Suprapubic skin (tissue), 4 donors: ENCODE measurements at regions not wholly inside any gene's neighbourhood (a gene's known extent, or its start where the extent isn't known, plus 50 kb on each side); places are given as distances from the start of the nearest gene placed in this dataset.

Experiments used
- DNase-seq, 2 donors: peaks; one replicate each; pipeline ENCODE4 v3.0.0-alpha.2; 2019; ENCODE audit warnings: low spot score in 2 of 2
- H3K27ac ChIP-seq: fragments of 200-600 bp; sonication (generic); one replicate; pipeline ENCODE4 v1.5.1; 2019
- H3K27me3 ChIP-seq: fragments of 200-600 bp; sonication (generic); one replicate; pipeline ENCODE4 v1.5.1; 2019
- H3K36me3 ChIP-seq: fragments of 200-600 bp; sonication (generic); one replicate; pipeline ENCODE4 v1.5.1; 2019
- H3K4me1 ChIP-seq: fragments of 200-600 bp; sonication (generic); one replicate; pipeline ENCODE4 v1.5.1; 2019
- H3K4me3 ChIP-seq: fragments of 200-600 bp; sonication (generic); one replicate; pipeline ENCODE4 v1.5.1; 2019; ENCODE audit warnings: mild to moderate bottlenecking
- H3K9me3 ChIP-seq: fragments of 200-600 bp; sonication (generic); one replicate; pipeline ENCODE4 v1.5.1; 2019
- EP300 ChIP-seq: sonication (generic); formaldehyde crosslinking; IDR thresholded peaks from one replicate; pipeline ENCODE4 v1.6.1; 2017; ENCODE audit warnings: antibody characterized with exemption
- POLR2A ChIP-seq, 2 donors: fragments of 450-650 bp; IDR thresholded peaks; one replicate each; pipeline ENCODE4 v1.6.1; 2017; ENCODE audit warnings: antibody characterized with exemption in 2 of 2, mild to moderate bottlenecking in 2 of 2, moderate library complexity in 2 of 2
- POLR2AphosphoS5 ChIP-seq, 3 donors: sonication (generic); formaldehyde crosslinking; IDR thresholded peaks; one replicate each; pipeline ENCODE4 v1.6.1; 2017; ENCODE audit warnings: antibody characterized with exemption in 3 of 3
- WGBS: methylation state at CpG from one replicate; pipeline ENCODE4 v1.1.5; 2018; 5-methylcytosine and 5-hydroxymethylcytosine counted together
- TF ChIP-seq, protein P1 (sequence below), 2 donors: fragments of 200-600 bp in 1 of 2; fragments of 450-650 bp in 1 of 2; sonication (generic) in 1 of 2; IDR thresholded peaks; one replicate each; pipeline ENCODE4 v1.5.1; 2016 to 2019; ENCODE audit warnings: antibody characterized with exemption in 2 of 2, mild to moderate bottlenecking in 1 of 2, moderate library complexity in 1 of 2

DNA sequence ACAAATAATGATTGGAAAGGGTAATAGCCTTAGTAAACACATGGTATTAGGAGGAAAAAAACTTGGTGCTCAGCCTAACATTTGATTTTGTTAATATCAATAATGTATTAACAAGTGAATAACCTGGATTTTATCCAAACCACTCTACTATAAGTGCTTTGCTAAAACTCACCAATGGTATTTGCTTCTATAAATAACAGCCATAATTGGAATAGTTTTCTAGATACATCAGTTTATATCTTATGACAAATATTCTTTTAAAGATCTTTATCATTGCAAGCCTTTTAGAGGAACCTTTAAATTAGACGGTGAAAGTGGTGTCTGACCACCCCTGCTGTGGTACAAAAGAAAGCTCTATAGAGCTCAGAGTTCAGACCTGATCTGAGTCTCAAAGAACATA is 123.9 kb downstream of the SHOX2 start:
- Histone ChIP-seq H3K9me3 (no peaks in the 10 kb centered on the region), H3K27ac (no peak overlapping the region), H3K27me3 (no peaks in the 10 kb centered on the region), H3K4me1 (no peaks in the 10 kb centered on the region), H3K4me3 (no peak overlapping the region), H3K36me3 (no peaks in the 10 kb centered on the region)
- TF ChIP-seq EP300 (no peak), POLR2A (IDR thresholded peaks at IDR 0.05) (no peak), POLR2AphosphoS5 (IDR thresholded peaks at IDR 0.05) (no peak)
- TF ChIP-seq, protein P1, sequence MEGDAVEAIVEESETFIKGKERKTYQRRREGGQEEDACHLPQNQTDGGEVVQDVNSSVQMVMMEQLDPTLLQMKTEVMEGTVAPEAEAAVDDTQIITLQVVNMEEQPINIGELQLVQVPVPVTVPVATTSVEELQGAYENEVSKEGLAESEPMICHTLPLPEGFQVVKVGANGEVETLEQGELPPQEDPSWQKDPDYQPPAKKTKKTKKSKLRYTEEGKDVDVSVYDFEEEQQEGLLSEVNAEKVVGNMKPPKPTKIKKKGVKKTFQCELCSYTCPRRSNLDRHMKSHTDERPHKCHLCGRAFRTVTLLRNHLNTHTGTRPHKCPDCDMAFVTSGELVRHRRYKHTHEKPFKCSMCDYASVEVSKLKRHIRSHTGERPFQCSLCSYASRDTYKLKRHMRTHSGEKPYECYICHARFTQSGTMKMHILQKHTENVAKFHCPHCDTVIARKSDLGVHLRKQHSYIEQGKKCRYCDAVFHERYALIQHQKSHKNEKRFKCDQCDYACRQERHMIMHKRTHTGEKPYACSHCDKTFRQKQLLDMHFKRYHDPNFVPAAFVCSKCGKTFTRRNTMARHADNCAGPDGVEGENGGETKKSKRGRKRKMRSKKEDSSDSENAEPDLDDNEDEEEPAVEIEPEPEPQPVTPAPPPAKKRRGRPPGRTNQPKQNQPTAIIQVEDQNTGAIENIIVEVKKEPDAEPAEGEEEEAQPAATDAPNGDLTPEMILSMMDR (IDR thresholded peaks at IDR 0.05) = no peak
- no peak for DNase-seq
- 42% methylated on average over 1 of the region's 1 CpG for WGBS

DNA sequence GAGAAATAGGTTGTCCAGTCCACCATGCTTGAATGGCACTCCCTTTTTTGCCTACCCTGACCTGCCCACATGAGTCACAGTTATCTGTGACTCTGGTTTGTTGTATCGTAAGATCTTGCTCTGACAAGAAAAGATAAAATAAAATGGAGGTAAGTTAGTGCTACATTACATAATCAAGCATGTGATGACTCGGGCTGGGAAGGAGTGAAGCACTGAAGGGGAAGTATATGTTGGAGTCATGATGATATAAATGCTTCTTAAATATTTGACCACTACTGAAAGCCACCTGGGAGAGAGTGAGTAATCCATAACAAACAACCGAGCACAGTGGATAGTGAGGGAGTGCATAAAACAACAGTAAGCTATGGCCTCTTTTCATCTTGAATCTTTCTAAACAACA is 124.4 kb downstream of the SHOX2 start:
- WGBS = 64% methylated on average over 3 of the region's 3 CpGs
- no peak for DNase-seq

DNA sequence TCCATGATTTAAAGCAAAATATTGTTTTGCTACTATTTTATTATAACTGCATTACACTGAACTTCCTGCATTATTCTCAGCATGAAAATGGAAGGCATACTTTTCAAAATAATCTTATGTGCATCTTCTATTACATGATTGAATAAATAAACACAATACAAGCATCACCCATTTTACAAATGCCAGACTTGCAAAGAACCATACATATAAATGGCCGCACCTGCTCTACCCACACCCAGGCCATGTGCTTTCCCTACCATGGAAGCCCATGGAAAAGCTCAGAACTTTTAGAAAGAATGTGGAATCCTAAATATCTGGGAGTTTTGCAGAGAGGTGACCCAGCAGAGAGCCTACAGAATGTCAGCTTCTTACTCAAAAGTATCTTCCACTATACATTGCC is 127.2 kb downstream of the SHOX2 start:
- Histone ChIP-seq H3K4me3 (no peak overlapping the region), H3K4me1 (no peaks in the 10 kb centered on the region), H3K9me3 (no peaks in the 10 kb centered on the region), H3K27me3 (no peaks in the 10 kb centered on the region), H3K27ac (no peak overlapping the region), H3K36me3 (no peaks in the 10 kb centered on the region)
- TF ChIP-seq EP300 = no peak
- no peak for TF ChIP-seq POLR2AphosphoS5 (IDR thresholded peaks at IDR 0.05)
- TF ChIP-seq, protein P1 (IDR thresholded peaks at IDR 0.05) = no peak
- TF ChIP-seq POLR2A (IDR thresholded peaks at IDR 0.05) = no peak
- 97% methylated on average over 1 of the region's 1 CpG for WGBS
- DNase-seq = no peak

More for the DNA sequence above, 124.4 kb downstream of the SHOX2 start:
- H3K36me3 ChIP-seq = no peaks in the 10 kb centered on the region
- no peaks in the 10 kb centered on the region for H3K4me1 ChIP-seq
- no peaks in the 10 kb centered on the region for H3K27me3 ChIP-seq
- TF ChIP-seq POLR2AphosphoS5 (IDR thresholded peaks at IDR 0.05) (no peak), POLR2A (IDR thresholded peaks at IDR 0.05) (no peak)
- TF ChIP-seq, protein P1 (IDR thresholded peaks at IDR 0.05) = no peak
- no peak overlapping the region for H3K4me3 ChIP-seq
- no peaks in the 10 kb centered on the region for H3K9me3 ChIP-seq
- no peak overlapping the region for H3K27ac ChIP-seq

DNA sequence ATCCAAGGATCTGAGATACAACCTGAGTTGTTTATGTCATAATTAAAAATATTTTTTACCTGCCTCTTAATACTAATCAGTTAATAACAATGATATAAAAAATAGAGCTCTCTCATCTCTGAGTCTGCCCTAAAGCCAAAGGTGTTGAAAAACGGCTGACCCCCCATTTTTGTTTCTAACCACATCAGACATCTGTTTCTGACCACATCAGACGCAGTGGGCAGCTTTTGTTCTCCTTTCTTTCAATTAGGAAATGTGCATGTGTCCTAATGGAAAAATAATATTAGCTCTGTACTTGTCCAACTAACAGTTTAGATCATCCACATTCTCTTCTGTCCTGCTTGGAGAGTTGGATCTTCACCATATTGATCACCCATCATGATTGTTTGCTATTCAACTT is 144.6 kb downstream of the SHOX2 start:
- TF ChIP-seq EP300 = no peak
- TF ChIP-seq, protein P1 (IDR thresholded peaks at IDR 0.05) = no peak
- no peak for TF ChIP-seq POLR2A (IDR thresholded peaks at IDR 0.05)
- TF ChIP-seq POLR2AphosphoS5 (IDR thresholded peaks at IDR 0.05) = no peak
- 68% methylated on average over 2 of the region's 2 CpGs for WGBS
- Histone ChIP-seq H3K27ac (no peak overlapping the region), H3K27me3 (no peaks in the 10 kb centered on the region), H3K4me3 (no peak overlapping the region), H3K36me3 (no peaks in the 10 kb centered on the region), H3K9me3 (no peaks in the 10 kb centered on the region), H3K4me1 (no peaks in the 10 kb centered on the region)
- no peak for DNase-seq

DNA sequence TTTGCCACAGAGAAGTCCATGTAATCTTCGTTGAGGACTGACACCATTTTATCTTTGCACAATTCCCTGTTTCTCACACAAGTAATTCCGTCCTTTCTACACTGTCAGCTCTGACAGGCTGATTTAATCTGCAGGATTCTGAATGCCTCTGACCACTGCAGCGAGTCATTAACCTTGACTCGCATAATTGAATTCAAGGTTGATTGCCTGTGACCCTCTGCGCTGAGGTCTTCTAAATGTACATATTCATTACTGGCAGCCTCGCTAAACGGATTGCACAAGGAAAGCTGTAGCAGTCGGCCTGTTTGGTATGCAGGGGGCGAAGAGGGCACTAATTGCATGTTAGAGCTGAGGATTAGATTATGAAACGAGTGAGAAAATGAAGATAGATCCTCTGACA is 147.8 kb downstream of the SHOX2 start:
- WGBS = 45% methylated on average over 10 of the region's 10 CpGs
- no peaks in the 10 kb centered on the region for H3K4me1 ChIP-seq

More for the DNA sequence above, 147.8 kb downstream of the SHOX2 start:
- Histone ChIP-seq H3K27me3 (no peaks in the 10 kb centered on the region), H3K27ac (no peak overlapping the region), H3K4me3 (no peak overlapping the region), H3K9me3 (no peaks in the 10 kb centered on the region), H3K36me3 (no peaks in the 10 kb centered on the region)
- DNase-seq = no peak
- TF ChIP-seq, protein P1 (IDR thresholded peaks at IDR 0.05) = no peak
- TF ChIP-seq POLR2A (IDR thresholded peaks at IDR 0.05) (no peak), EP300 (no peak), POLR2AphosphoS5 (IDR thresholded peaks at IDR 0.05) (no peak)
